ENCODE measurements at regions not wholly inside any gene's neighbourhood (a gene's known extent, or its start where the extent isn't known, plus 50 kb on each side); places are given as distances from the start of the nearest gene placed in this dataset.

- Histone ChIP-seq H3K9me3 (ENCODE audit: low read length) (no peaks in the 10 kb centered on the region), H3K4me3 (ENCODE audit: low read depth, low read length, poor library complexity, severe bottlenecking) (no peak overlapping the region), H3K9ac (ENCODE audit: low read length) (no peak overlapping the region), H3K4me2 (ENCODE audit: low read length) (no peak overlapping the region), H3K27ac (ENCODE audit: low read depth, low read length, poor library complexity, severe bottlenecking) (no peak overlapping the region), H3K27me3 (ENCODE audit: insufficient read depth, low read length) (no peaks in the 10 kb centered on the region), H3F3A (ENCODE audit: insufficient read depth, low read length) (no peaks in the 10 kb centered on the region), H3K9me2 (ENCODE audit: low read depth, low read length) (no peaks in the 10 kb centered on the region), H3K36me3 (ENCODE audit: insufficient read depth, low read length) (no peaks in the 10 kb centered on the region), H3K79me2 (ENCODE audit: insufficient read depth, low read length) (no peaks in the 10 kb centered on the region), H2AFZ (ENCODE audit: low read length) (no peak overlapping the region), H4K20me1 (ENCODE audit: insufficient read depth, low read length) (no peaks in the 10 kb centered on the region), H3K4me1 (ENCODE audit: insufficient read depth, low read length, severe bottlenecking) (no peaks in the 10 kb centered on the region)
- TF ChIP-seq EZH2 (IDR thresholded peaks at IDR 0.05; ENCODE audit: borderline replicate concordance, low read length) = no peak
- no peak for TF ChIP-seq CTCF (IDR thresholded peaks at IDR 0.05; ENCODE audit: low read length)
Measured at GRCh38 chr9:104280178-104280560, 186.1 kb downstream of the SMC2 start.

GRCh38 chr9:104280711-104281110, 186.6 kb downstream of the SMC2 start:
- H3K9me3 ChIP-seq (ENCODE audit: low read length) = no peaks in the 10 kb centered on the region
- H3K79me2 ChIP-seq (ENCODE audit: insufficient read depth, low read length) = no peaks in the 10 kb centered on the region
- TF ChIP-seq EZH2 (IDR thresholded peaks at IDR 0.05; ENCODE audit: borderline replicate concordance, low read length) (no peak), CTCF (IDR thresholded peaks at IDR 0.05; ENCODE audit: low read length) (no peak)
- no peak overlapping the region for H3K4me2 ChIP-seq (ENCODE audit: low read length)
- no peak overlapping the region for H2AFZ ChIP-seq (ENCODE audit: low read length)
- no peaks in the 10 kb centered on the region for H4K20me1 ChIP-seq (ENCODE audit: insufficient read depth, low read length)
- H3K9me2 ChIP-seq (ENCODE audit: low read depth, low read length) = no peaks in the 10 kb centered on the region
- no peaks in the 10 kb centered on the region for H3F3A ChIP-seq (ENCODE audit: insufficient read depth, low read length)
- H3K27me3 ChIP-seq (ENCODE audit: insufficient read depth, low read length) = no peaks in the 10 kb centered on the region
- no peaks in the 10 kb centered on the region for H3K4me1 ChIP-seq (ENCODE audit: insufficient read depth, low read length, severe bottlenecking)
- H3K4me3 ChIP-seq (ENCODE audit: low read depth, low read length, poor library complexity, severe bottlenecking) = no peak overlapping the region
- no peaks in the 10 kb centered on the region for H3K36me3 ChIP-seq (ENCODE audit: insufficient read depth, low read length)
- no peak overlapping the region for H3K27ac ChIP-seq (ENCODE audit: low read depth, low read length, poor library complexity, severe bottlenecking)
- no peak overlapping the region for H3K9ac ChIP-seq (ENCODE audit: low read length)

DNA sequence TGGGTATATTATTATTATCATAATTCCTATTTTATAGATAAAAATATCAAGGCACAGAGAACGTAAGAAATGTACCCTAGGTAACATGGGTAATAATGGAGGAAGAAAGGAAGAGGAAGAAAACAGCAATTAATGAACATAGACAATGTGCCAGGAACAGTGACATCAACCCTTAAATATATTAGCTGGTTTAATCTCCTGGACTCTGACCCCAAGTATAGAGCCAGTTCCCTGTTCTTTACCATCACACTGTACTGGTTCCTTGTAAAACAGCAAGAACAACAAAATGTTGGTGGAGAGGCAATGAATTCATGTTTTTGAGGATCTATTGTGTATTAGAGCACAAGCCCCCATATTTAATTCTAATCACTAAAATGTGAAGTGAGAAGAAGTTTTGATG, 192.1 kb downstream of the SMC2 start:
- no peaks in the 10 kb centered on the region for H3K4me1 ChIP-seq (ENCODE audit: insufficient read depth, low read length, severe bottlenecking)
- H3K9me2 ChIP-seq (ENCODE audit: low read depth, low read length) = no peaks in the 10 kb centered on the region
- no peaks in the 10 kb centered on the region for H3F3A ChIP-seq (ENCODE audit: insufficient read depth, low read length)
- no peaks in the 10 kb centered on the region for H3K27me3 ChIP-seq (ENCODE audit: insufficient read depth, low read length)
- H4K20me1 ChIP-seq (ENCODE audit: insufficient read depth, low read length) = no peaks in the 10 kb centered on the region; the same call in 1 of the 2 replicates
- no peak overlapping the region for H3K9ac ChIP-seq (ENCODE audit: low read length)
- H2AFZ ChIP-seq (ENCODE audit: low read length) = no peak overlapping the region
- H3K4me2 ChIP-seq (ENCODE audit: low read length) = no peak overlapping the region
- no peak overlapping the region for H3K4me3 ChIP-seq (ENCODE audit: low read depth, low read length, poor library complexity, severe bottlenecking)
- no peaks in the 10 kb centered on the region for H3K36me3 ChIP-seq (ENCODE audit: insufficient read depth, low read length)
- no peaks in the 10 kb centered on the region for H3K79me2 ChIP-seq (ENCODE audit: insufficient read depth, low read length)
- no peaks in the 10 kb centered on the region for H3K9me3 ChIP-seq (ENCODE audit: low read length)
- no peak for TF ChIP-seq CTCF (IDR thresholded peaks at IDR 0.05; ENCODE audit: low read length)
- no peak for TF ChIP-seq EZH2 (IDR thresholded peaks at IDR 0.05; ENCODE audit: borderline replicate concordance, low read length)
- no peak overlapping the region for H3K27ac ChIP-seq (ENCODE audit: low read depth, low read length, poor library complexity, severe bottlenecking)
